ENCODE measurements at regions not wholly inside any gene's neighbourhood (a gene's known extent, or its start where the extent isn't known, plus 50 kb on each side); places are given as distances from the start of the nearest gene placed in this dataset.

GRCh38 chr2:39918886-39919285, 139.8 kb upstream of the THUMPD2 start:
- H4K91ac ChIP-seq (replicated peaks; ENCODE audit: insufficient read length, low read length): no peak overlapping the region
- ChIA-PET POLR2A (ENCODE audit: partially characterized antibody) (no interaction called here), CTCF (ENCODE audit: partially characterized antibody) (interaction anchor here (0.6 to 1.3 kb wide), 2 partner anchors 163 to 340 kb away, joined by 3 read pairs; no protein-coding TSS in a partner anchor)
- no peak overlapping the region for H3K18ac ChIP-seq (ENCODE audit: extremely low read depth, low read length)
- H2BK20ac ChIP-seq (ENCODE audit: low read length): no peak overlapping the region
- no peak overlapping the region for H2BK15ac ChIP-seq (ENCODE audit: low read length)
- H2BK12ac ChIP-seq (ENCODE audit: low read depth, low read length): no peak overlapping the region
- no peaks in the 10 kb centered on the region for H3K9me3 ChIP-seq (ENCODE audit: insufficient read depth in 2 of 2, low read depth in 1 of 2, low read length in 1 of 2)
- H2AFZ ChIP-seq (ENCODE audit: low read length): no peak overlapping the region
- no peaks in the 10 kb centered on the region for H3K79me2 ChIP-seq (ENCODE audit: control insufficient read depth in 1 of 2, insufficient read depth in 2 of 2, low read length in 2 of 2)
- H3K4ac ChIP-seq (replicated peaks; ENCODE audit: insufficient read length, low read depth, low read length): no peak overlapping the region
- no peak overlapping the region for H2AK5ac ChIP-seq (ENCODE audit: low read depth, low read length)
- no peaks in the 10 kb centered on the region for H4K20me1 ChIP-seq (replicated peaks in 1 of 2; ENCODE audit: control insufficient read depth in 1 of 2, insufficient read depth in 2 of 2, low read length in 2 of 2)
- H3K56ac ChIP-seq (replicated peaks; ENCODE audit: insufficient read length, low read depth, low read length): no peak overlapping the region
- no peak overlapping the region for H3K14ac ChIP-seq (ENCODE audit: insufficient read length)
- H3K23ac ChIP-seq (ENCODE audit: insufficient read length): no peak overlapping the region
- H2BK5ac ChIP-seq (ENCODE audit: low read depth, low read length): no peak overlapping the region
- no peak overlapping the region for H3K4me2 ChIP-seq (ENCODE audit: insufficient read depth in 1 of 2, low read depth in 2 of 2, low read length in 2 of 2)
- H3K27ac ChIP-seq (ENCODE audit: low read depth, low read length): no peak overlapping the region
- no peak overlapping the region for H4K8ac ChIP-seq (ENCODE audit: extremely low read depth, insufficient read depth, low read length)
- no peak for DNase-seq (ENCODE audit: low read depth in 1 of 2, low spot score in 2 of 2)
- no peaks in the 10 kb centered on the region for H3K36me3 ChIP-seq (ENCODE audit: control insufficient read depth in 2 of 4, insufficient read depth in 4 of 4, low read length in 3 of 4)
- H3K4me3 ChIP-seq (ENCODE audit: extremely low read depth in 1 of 4, insufficient read depth in 2 of 4, low read depth in 3 of 4, low read length in 4 of 4): no peak overlapping the region
- peaks cover 2 to 8% (median 2%) of the 10 kb centered on the region in 4 experiments; a peak in 3 of 7 replicates for H3K4me1 ChIP-seq (replicated peaks in 1 of 4; ENCODE audit: control insufficient read depth in 3 of 4, insufficient read depth in 4 of 4, low read length in 3 of 4)
- H3K9ac ChIP-seq (replicated peaks in 1 of 4; ENCODE audit: extremely low read depth in 1 of 4, low read depth in 3 of 4, low read length in 3 of 4): no peak overlapping the region
- H3K79me1 ChIP-seq (ENCODE audit: low read depth, low read length): no peaks in the 10 kb centered on the region
- no peak overlapping the region for H4K5ac ChIP-seq (ENCODE audit: insufficient read length, low read depth, low read length)
- no peak overlapping the region for H2BK120ac ChIP-seq (replicated peaks; ENCODE audit: low read depth, low read length)
- no peak for FAIRE-seq
- no peaks in the 10 kb centered on the region for H3K23me2 ChIP-seq (ENCODE audit: low read depth, low read length)
- H3K27me3 ChIP-seq (replicated peaks in 1 of 4; ENCODE audit: control insufficient read depth in 3 of 4, extremely low read depth in 1 of 4, insufficient read depth in 3 of 4, low read length in 3 of 4): no peaks in the 10 kb centered on the region
- TF ChIP-seq GTF2F1 (IDR thresholded peaks at IDR 0.05; ENCODE audit: borderline replicate concordance, low read depth, low read length): no peak
- TF ChIP-seq RFX5 (IDR thresholded peaks at IDR 0.05; ENCODE audit: borderline replicate concordance, low read depth, low read length): no peak
- no peak for TF ChIP-seq CHD1 (IDR thresholded peaks at IDR 0.05; ENCODE audit: low read depth, low read length)
- no peak for TF ChIP-seq SRF (IDR thresholded peaks at IDR 0.05; ENCODE audit: low read depth, low read length)
- no peak for TF ChIP-seq EP300 (IDR thresholded peaks at IDR 0.05; ENCODE audit: borderline replicate concordance in 1 of 2, low read depth in 2 of 2, low read length in 2 of 2)
- TF ChIP-seq, protein P1, sequence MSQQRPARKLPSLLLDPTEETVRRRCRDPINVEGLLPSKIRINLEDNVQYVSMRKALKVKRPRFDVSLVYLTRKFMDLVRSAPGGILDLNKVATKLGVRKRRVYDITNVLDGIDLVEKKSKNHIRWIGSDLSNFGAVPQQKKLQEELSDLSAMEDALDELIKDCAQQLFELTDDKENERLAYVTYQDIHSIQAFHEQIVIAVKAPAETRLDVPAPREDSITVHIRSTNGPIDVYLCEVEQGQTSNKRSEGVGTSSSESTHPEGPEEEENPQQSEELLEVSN (IDR thresholded peaks at IDR 0.05): no peak
- no peak for TF ChIP-seq ZNF274 (IDR thresholded peaks at IDR 0.05; ENCODE audit: borderline replicate concordance, extremely low read depth, low read length)
- TF ChIP-seq, protein P2, sequence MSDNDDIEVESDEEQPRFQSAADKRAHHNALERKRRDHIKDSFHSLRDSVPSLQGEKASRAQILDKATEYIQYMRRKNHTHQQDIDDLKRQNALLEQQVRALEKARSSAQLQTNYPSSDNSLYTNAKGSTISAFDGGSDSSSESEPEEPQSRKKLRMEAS (IDR thresholded peaks at IDR 0.05): no peak
- TF ChIP-seq MAFK (IDR thresholded peaks at IDR 0.05; ENCODE audit: low read depth, low read length): no peak
- no peak for TF ChIP-seq SIX5 (IDR thresholded peaks at IDR 0.05; ENCODE audit: low read depth, low read length)
- no peak for TF ChIP-seq BRCA1 (IDR thresholded peaks at IDR 0.05; ENCODE audit: low read depth, low read length)
- no peak for TF ChIP-seq NANOG (IDR thresholded peaks at IDR 0.05; ENCODE audit: insufficient read depth, low read depth, low read length, poor library complexity, severe bottlenecking)
- TF ChIP-seq JUN (IDR thresholded peaks at IDR 0.05; ENCODE audit: low read depth, low read length): no peak
- TF ChIP-seq GABPA (IDR thresholded peaks at IDR 0.05; ENCODE audit: borderline replicate concordance, insufficient read depth, low read length): no peak
- TF ChIP-seq ASH2L (IDR thresholded peaks at IDR 0.05; ENCODE audit: low read length): no peak
- TF ChIP-seq CREB1 (IDR thresholded peaks at IDR 0.05): no peak

Measured in H1 (cell line).